ENCODE measurements at regions not wholly inside any gene's neighbourhood (a gene's known extent, or its start where the extent isn't known, plus 50 kb on each side); places are given as distances from the start of the nearest gene placed in this dataset.

DNA sequence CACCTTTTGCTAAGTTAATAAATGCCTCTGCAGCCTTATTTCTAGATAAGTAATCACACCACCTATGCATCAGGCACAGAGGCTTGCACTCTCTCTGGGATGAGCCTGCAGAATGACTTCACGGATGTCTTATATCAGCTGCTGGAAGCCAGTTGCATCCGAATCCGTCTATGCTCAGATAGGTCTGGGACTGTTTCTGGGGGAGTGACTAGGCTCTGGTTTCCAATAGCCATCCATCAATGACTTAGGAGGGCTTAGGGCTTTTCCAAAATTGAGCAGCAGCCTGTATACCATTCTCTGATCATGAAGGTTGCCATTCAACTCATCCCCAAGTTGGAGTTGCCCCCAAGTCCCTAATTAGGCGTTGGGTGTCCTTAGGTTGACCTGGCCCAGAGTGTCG lies 113.3 kb upstream of the ERCC4 start:
- intact Hi-C loops (cut with DNase I), result no loop called here
- 75 to 81% methylated on average over 5 of the region's 5 CpGs for WGBS, 2 donors
- no peak for TF ChIP-seq POLR2AphosphoS5 (IDR thresholded peaks at IDR 0.05)
- TF ChIP-seq, protein P1, sequence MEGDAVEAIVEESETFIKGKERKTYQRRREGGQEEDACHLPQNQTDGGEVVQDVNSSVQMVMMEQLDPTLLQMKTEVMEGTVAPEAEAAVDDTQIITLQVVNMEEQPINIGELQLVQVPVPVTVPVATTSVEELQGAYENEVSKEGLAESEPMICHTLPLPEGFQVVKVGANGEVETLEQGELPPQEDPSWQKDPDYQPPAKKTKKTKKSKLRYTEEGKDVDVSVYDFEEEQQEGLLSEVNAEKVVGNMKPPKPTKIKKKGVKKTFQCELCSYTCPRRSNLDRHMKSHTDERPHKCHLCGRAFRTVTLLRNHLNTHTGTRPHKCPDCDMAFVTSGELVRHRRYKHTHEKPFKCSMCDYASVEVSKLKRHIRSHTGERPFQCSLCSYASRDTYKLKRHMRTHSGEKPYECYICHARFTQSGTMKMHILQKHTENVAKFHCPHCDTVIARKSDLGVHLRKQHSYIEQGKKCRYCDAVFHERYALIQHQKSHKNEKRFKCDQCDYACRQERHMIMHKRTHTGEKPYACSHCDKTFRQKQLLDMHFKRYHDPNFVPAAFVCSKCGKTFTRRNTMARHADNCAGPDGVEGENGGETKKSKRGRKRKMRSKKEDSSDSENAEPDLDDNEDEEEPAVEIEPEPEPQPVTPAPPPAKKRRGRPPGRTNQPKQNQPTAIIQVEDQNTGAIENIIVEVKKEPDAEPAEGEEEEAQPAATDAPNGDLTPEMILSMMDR (IDR thresholded peaks at IDR 0.05), result no peak
- TF ChIP-seq POLR2A (IDR thresholded peaks at IDR 0.05), result no peak
- TF ChIP-seq EP300 (IDR thresholded peaks at IDR 0.05), result no peak
- no peak overlapping the region for H3K27ac ChIP-seq
- no peaks in the 10 kb centered on the region for H3K4me1 ChIP-seq
- no peaks in the 10 kb centered on the region for H3K36me3 ChIP-seq
- H3K4me3 ChIP-seq, result no peak overlapping the region
- peaks cover 0 to 15% (median 0%) of the 10 kb centered on the region in 3 donors for H3K27me3 ChIP-seq
- H3K9me3 ChIP-seq, result no peaks in the 10 kb centered on the region
- no peak for DNase-seq

DNA sequence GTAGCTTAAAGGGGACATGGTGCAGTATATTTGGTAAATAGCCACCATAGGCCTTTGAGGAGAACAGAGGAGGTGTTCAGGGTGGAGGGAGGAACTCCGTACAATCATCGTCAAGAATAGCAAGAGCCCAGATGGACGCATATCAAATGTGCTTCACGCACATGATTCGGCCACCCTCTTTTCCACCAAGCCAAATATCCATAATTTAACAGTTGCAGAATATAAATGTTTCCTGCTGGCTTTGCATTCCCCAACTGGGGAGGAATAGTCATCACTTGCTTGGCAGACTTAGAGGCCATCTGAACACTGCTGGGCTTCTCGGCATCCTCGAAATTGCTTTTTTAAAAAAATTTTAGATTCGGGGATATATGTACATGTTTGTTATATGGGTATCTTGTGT lies 111.9 kb upstream of the ERCC4 start:
- Histone ChIP-seq H3K4me3 (no peak overlapping the region), H3K4me1 (no peaks in the 10 kb centered on the region), H3K27me3 (peaks cover 0 to 16% (median 0%) of the 10 kb centered on the region in 3 donors), H3K27ac (no peak overlapping the region), H3K36me3 (no peaks in the 10 kb centered on the region), H3K9me3 (no peaks in the 10 kb centered on the region)
- intact Hi-C loops (cut with DNase I), result no loop called here
- 94 to 95% methylated on average over 8 of the region's 8 CpGs for WGBS, 2 donors
- TF ChIP-seq, protein P1 (IDR thresholded peaks at IDR 0.05), result no peak
- no peak for TF ChIP-seq POLR2A (IDR thresholded peaks at IDR 0.05)
- TF ChIP-seq EP300 (IDR thresholded peaks at IDR 0.05), result no peak
- no peak for TF ChIP-seq POLR2AphosphoS5 (IDR thresholded peaks at IDR 0.05)
- DNase-seq, result no peak

DNA sequence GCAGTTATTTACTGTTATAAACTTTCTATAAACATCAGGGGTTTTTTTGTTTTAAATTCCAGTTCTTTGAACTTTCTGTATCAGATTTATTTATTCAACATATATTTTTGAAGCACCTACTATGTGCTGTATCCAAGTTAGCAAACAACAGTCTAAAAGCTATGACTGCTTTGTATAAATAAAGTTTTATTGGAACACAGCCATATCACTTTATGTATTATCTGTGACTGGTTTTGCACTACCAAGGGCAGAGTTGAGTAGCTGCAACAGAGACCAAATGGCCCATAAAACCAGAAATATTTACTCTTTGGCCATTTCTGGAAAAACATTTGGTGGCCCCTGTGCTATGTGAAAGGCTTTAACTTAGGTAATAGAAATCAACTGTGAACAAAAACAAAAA lies 110.2 kb upstream of the ERCC4 start:
- no peaks in the 10 kb centered on the region for H3K4me1 ChIP-seq
- no peak for TF ChIP-seq POLR2AphosphoS5 (IDR thresholded peaks at IDR 0.05)
- TF ChIP-seq, protein P1 (IDR thresholded peaks at IDR 0.05), result no peak
- TF ChIP-seq POLR2A (IDR thresholded peaks at IDR 0.05), result no peak
- no peak for TF ChIP-seq EP300 (IDR thresholded peaks at IDR 0.05)
- intact Hi-C loops (cut with DNase I), result no loop called here

DNA sequence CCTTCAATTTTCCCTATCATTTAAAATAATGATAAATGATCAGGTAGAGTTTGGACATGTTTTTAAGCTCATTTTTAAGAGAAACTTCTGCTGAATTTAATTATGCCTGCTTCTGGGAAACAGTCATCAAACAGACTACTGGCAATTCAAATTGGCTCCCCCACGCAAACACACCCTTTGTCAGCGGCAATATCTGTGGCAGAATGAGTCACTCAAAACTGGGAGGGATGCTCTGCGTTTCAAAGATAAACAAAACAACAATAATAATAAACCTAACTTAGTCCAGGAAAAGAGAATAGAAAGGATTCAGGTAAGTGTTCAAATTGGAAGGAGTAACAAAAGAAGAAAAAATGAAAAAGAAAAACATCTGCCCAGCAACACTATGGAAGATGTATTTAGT lies 108.1 kb upstream of the ERCC4 start:
- Histone ChIP-seq H3K27me3 (peaks cover 0 to 25% (median 0%) of the 10 kb centered on the region in 3 donors), H3K4me3 (no peak overlapping the region), H3K9me3 (no peaks in the 10 kb centered on the region), H3K4me1 (no peaks in the 10 kb centered on the region), H3K36me3 (no peaks in the 10 kb centered on the region), H3K27ac (no peak overlapping the region)
- intact Hi-C loops (cut with DNase I), result no loop called here
- TF ChIP-seq, protein P1 (IDR thresholded peaks at IDR 0.05), result no peak
- no peak for DNase-seq
- WGBS, 2 donors, result 12 to 60% methylated on average over 3 of the region's 3 CpGs

More for the DNA sequence above, 110.2 kb upstream of the ERCC4 start:
- Histone ChIP-seq H3K9me3 (no peaks in the 10 kb centered on the region), H3K27ac (no peak overlapping the region), H3K27me3 (peaks cover 0 to 22% (median 0%) of the 10 kb centered on the region in 3 donors), H3K4me3 (no peak overlapping the region), H3K36me3 (no peaks in the 10 kb centered on the region)
- no peak for DNase-seq

DNA sequence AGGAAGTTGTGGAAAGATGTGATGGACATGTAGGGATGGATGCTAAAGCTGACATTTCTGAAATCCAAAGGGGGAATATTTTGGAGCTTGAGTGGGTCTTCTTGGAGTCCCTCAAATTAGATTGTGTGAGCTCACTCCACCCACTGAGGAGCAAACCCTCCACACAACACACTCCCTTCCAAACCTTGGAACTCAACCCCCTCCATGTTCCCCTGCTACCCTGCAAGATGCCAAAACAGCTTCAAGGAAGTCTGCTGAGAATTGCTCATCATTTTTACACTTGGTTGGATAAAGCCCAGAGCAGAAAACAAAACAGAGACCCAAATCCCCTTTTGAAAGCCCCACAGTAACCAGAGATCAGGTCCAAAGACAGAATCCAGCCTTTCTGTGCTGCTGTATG lies 103.3 kb upstream of the ERCC4 start:
- no peak for TF ChIP-seq EP300 (IDR thresholded peaks at IDR 0.05)
- no peak for TF ChIP-seq POLR2AphosphoS5 (IDR thresholded peaks at IDR 0.05)
- no peak for TF ChIP-seq POLR2A (IDR thresholded peaks at IDR 0.05)
- TF ChIP-seq, protein P1 (IDR thresholded peaks at IDR 0.05), result no peak
- Histone ChIP-seq H3K27ac (no peak overlapping the region), H3K4me1 (no peaks in the 10 kb centered on the region), H3K9me3 (no peaks in the 10 kb centered on the region), H3K27me3 (peaks cover 0 to 13% (median 0%) of the 10 kb centered on the region in 3 donors), H3K36me3 (no peaks in the 10 kb centered on the region), H3K4me3 (no peak overlapping the region)
- intact Hi-C loops (cut with DNase I), result no loop called here
- DNase-seq, result no peak

Data from sigmoid colon (tissue), 6 donors.